Vagina (tissue), 2 donors: ENCODE measurements at regions not wholly inside any gene's neighbourhood (a gene's known extent, or its start where the extent isn't known, plus 50 kb on each side); places are given as distances from the start of the nearest gene placed in this dataset.

Source experiments
- CTCF ChIP-seq, 3 experiments: fragments of 450-650 bp in 2 of 3; fragments of 200-600 bp in 1 of 3; sonication (generic) in 1 of 3; IDR thresholded peaks; one replicate each; pipeline ENCODE4 v1.5.1; 2017 to 2019; ENCODE audit warnings: antibody characterized with exemption in 3 of 3, mild to moderate bottlenecking in 2 of 3, moderate library complexity in 2 of 3
- POLR2AphosphoS5 ChIP-seq, 2 donors: sonication (generic); formaldehyde crosslinking; IDR thresholded peaks; one replicate each; pipeline ENCODE4 v1.9.0; 2017; ENCODE audit warnings: antibody characterized with exemption in 2 of 2, mild to moderate bottlenecking in 2 of 2, low read depth in 1 of 2; ENCODE audit not compliant: insufficient read depth in 1 of 2

- TF ChIP-seq CTCF (IDR thresholded peaks at IDR 0.05), result no peak
- no peak for TF ChIP-seq POLR2AphosphoS5 (IDR thresholded peaks at IDR 0.05; ENCODE audit: insufficient read depth in 1 of 2, low read depth in 1 of 2)
Measured at GRCh38 chr16:11472410-11472809, 114.3 kb downstream of the LITAF start.
